HEK293 (cell line): ENCODE measurements at regions not wholly inside any gene's neighbourhood (a gene's known extent, or its start where the extent isn't known, plus 50 kb on each side); places are given as distances from the start of the nearest gene placed in this dataset.
"Not testable (repeated sequence)": the region's sequence is repeated elsewhere in the genome, so short reads cannot be mapped to it uniquely, and the experiment has no call there.

Experiments used
- KLF1 ChIP-seq: fragments of 450-650 bp; formaldehyde crosslinking; IDR thresholded peaks from 2 replicates; pipeline ENCODE4 v1.5.1; 2016; ENCODE audit warnings: missing biosample characterization, missing genetic modification characterization
- YY1 ChIP-seq: fragments of 450-650 bp; formaldehyde crosslinking; IDR thresholded peaks from 2 replicates; pipeline ENCODE4 v1.5.1; 2018; ENCODE audit warnings: missing biosample characterization, missing genetic modification characterization
- ZBTB48 ChIP-seq: fragments of 450-650 bp; formaldehyde crosslinking; IDR thresholded peaks from 2 replicates; pipeline ENCODE4 v1.5.1; 2016; ENCODE audit warnings: missing biosample characterization, missing genetic modification characterization
- ZBTB8A ChIP-seq: fragments of 450-650 bp; formaldehyde crosslinking; IDR thresholded peaks from 2 replicates; pipeline ENCODE4 v1.5.1; 2016; ENCODE audit warnings: missing biosample characterization, missing genetic modification characterization
- ZFP3 ChIP-seq: fragments of 450-650 bp; formaldehyde crosslinking; IDR thresholded peaks from 2 replicates; pipeline ENCODE4 v1.5.1; 2016; ENCODE audit warnings: low read depth, missing biosample characterization, missing genetic modification characterization
- ZNF2 ChIP-seq: fragments of 450-650 bp; formaldehyde crosslinking; IDR thresholded peaks from 2 replicates; pipeline ENCODE4 v1.5.1; 2016; ENCODE audit warnings: missing biosample characterization, missing genetic modification characterization
- ZNF23 ChIP-seq: fragments of 450-650 bp; formaldehyde crosslinking; IDR thresholded peaks from 2 replicates; pipeline ENCODE4 v1.5.1; 2016; ENCODE audit warnings: missing biosample characterization, missing genetic modification characterization, borderline replicate concordance
- ZNF350 ChIP-seq: fragments of 450-650 bp; formaldehyde crosslinking; IDR thresholded peaks from 2 replicates; pipeline ENCODE4 v1.5.0; 2017; ENCODE audit warnings: missing biosample characterization, mild to moderate bottlenecking, missing genetic modification characterization
- ZNF626 ChIP-seq: fragments of 450-650 bp; sonication (Bioruptor Pico); formaldehyde crosslinking; IDR thresholded peaks from 2 replicates; pipeline ENCODE4 v1.5.1; 2018; ENCODE audit warnings: missing biosample characterization, missing genetic modification characterization, inconsistent platforms
- ZNF664 ChIP-seq: fragments of 450-650 bp; formaldehyde crosslinking; IDR thresholded peaks from 2 replicates; pipeline ENCODE4 v1.5.1; 2016; ENCODE audit warnings: missing biosample characterization, missing genetic modification characterization
- TF ChIP-seq, protein P1 (sequence below): fragments of 450-650 bp; formaldehyde crosslinking; IDR thresholded peaks from 2 replicates; pipeline ENCODE4 v1.5.1; 2016; ENCODE audit warnings: missing biosample characterization, missing genetic modification characterization
- TF ChIP-seq, protein P2 (sequence below): fragments of 450-650 bp; formaldehyde crosslinking; IDR thresholded peaks from 2 replicates; pipeline ENCODE4 v1.5.1; 2016; ENCODE audit warnings: missing biosample characterization, missing genetic modification characterization
- TF ChIP-seq, protein P3 (sequence below): fragments of 450-650 bp; formaldehyde crosslinking; IDR thresholded peaks from 2 replicates; pipeline ENCODE4 v1.5.1; 2017; ENCODE audit warnings: missing biosample characterization, missing genetic modification characterization
- TF ChIP-seq, protein P4 (sequence below): fragments of 450-650 bp; formaldehyde crosslinking; IDR thresholded peaks from 2 replicates; pipeline ENCODE4 v1.5.1; 2016; ENCODE audit warnings: missing biosample characterization, missing genetic modification characterization

DNA sequence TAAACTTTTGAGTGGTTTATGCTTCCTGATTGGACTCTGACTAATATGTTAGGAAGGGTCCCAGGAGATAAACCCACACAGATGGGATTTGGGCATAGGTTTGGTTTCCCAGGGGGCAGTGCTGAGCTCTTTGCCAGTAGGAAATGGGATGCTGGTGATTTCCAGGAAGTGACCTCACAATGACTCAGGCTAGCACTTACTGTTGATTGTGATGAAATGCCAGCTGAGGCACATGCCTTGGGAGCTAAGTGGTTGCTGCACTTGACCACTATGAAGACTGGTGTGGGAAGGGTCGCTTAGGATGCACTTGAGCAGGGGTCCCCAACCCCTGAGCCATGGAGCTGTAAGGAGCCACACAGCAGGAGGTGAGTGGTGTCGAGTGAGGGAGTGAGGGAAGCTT lies 55.5 kb upstream of the METTL14 start:
- TF ChIP-seq ZFP3; ZBTB8A (tag by site-specific recombination); ZNF2 (tag by site-specific recombination); ZNF626 (tag by site-specific recombination); ZNF23 (tag by site-specific recombination); ZBTB48 (tag by site-specific recombination); KLF1 (tag by site-specific recombination); ZNF664 (tag by site-specific recombination); YY1 (tag by site-specific recombination); ZNF350: not testable (repeated sequence)
- TF ChIP-seq, protein P1, sequence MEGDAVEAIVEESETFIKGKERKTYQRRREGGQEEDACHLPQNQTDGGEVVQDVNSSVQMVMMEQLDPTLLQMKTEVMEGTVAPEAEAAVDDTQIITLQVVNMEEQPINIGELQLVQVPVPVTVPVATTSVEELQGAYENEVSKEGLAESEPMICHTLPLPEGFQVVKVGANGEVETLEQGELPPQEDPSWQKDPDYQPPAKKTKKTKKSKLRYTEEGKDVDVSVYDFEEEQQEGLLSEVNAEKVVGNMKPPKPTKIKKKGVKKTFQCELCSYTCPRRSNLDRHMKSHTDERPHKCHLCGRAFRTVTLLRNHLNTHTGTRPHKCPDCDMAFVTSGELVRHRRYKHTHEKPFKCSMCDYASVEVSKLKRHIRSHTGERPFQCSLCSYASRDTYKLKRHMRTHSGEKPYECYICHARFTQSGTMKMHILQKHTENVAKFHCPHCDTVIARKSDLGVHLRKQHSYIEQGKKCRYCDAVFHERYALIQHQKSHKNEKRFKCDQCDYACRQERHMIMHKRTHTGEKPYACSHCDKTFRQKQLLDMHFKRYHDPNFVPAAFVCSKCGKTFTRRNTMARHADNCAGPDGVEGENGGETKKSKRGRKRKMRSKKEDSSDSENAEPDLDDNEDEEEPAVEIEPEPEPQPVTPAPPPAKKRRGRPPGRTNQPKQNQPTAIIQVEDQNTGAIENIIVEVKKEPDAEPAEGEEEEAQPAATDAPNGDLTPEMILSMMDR, result not testable (repeated sequence)
- TF ChIP-seq, protein P2, sequence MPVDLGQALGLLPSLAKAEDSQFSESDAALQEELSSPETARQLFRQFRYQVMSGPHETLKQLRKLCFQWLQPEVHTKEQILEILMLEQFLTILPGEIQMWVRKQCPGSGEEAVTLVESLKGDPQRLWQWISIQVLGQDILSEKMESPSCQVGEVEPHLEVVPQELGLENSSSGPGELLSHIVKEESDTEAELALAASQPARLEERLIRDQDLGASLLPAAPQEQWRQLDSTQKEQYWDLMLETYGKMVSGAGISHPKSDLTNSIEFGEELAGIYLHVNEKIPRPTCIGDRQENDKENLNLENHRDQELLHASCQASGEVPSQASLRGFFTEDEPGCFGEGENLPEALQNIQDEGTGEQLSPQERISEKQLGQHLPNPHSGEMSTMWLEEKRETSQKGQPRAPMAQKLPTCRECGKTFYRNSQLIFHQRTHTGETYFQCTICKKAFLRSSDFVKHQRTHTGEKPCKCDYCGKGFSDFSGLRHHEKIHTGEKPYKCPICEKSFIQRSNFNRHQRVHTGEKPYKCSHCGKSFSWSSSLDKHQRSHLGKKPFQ (tag by site-specific recombination), result not testable (repeated sequence)
- TF ChIP-seq, protein P3, sequence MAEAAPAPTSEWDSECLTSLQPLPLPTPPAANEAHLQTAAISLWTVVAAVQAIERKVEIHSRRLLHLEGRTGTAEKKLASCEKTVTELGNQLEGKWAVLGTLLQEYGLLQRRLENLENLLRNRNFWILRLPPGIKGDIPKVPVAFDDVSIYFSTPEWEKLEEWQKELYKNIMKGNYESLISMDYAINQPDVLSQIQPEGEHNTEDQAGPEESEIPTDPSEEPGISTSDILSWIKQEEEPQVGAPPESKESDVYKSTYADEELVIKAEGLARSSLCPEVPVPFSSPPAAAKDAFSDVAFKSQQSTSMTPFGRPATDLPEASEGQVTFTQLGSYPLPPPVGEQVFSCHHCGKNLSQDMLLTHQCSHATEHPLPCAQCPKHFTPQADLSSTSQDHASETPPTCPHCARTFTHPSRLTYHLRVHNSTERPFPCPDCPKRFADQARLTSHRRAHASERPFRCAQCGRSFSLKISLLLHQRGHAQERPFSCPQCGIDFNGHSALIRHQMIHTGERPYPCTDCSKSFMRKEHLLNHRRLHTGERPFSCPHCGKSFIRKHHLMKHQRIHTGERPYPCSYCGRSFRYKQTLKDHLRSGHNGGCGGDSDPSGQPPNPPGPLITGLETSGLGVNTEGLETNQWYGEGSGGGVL (tag by site-specific recombination), result not testable (repeated sequence)
- TF ChIP-seq, protein P4, sequence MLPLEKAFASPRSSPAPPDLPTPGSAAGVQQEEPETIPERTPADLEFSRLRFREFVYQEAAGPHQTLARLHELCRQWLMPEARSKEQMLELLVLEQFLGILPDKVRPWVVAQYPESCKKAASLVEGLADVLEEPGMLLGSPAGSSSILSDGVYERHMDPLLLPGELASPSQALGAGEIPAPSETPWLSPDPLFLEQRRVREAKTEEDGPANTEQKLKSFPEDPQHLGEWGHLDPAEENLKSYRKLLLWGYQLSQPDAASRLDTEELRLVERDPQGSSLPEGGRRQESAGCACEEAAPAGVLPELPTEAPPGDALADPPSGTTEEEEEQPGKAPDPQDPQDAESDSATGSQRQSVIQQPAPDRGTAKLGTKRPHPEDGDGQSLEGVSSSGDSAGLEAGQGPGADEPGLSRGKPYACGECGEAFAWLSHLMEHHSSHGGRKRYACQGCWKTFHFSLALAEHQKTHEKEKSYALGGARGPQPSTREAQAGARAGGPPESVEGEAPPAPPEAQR (tag by site-specific recombination), result not testable (repeated sequence)
